Neuron (in vitro differentiated cells): ENCODE measurements at regions not wholly inside any gene's neighbourhood (a gene's known extent, or its start where the extent isn't known, plus 50 kb on each side); places are given as distances from the start of the nearest gene placed in this dataset.

Source experiments
- H2AFZ ChIP-seq: one replicate; pipeline ENCODE4 v1.6.1; 2013; ENCODE audit warnings: low read depth, mild to moderate bottlenecking, inconsistent platforms, low read length, moderate library complexity
- H3K27me3 ChIP-seq: one replicate; pipeline ENCODE4 v1.6.1; 2013; ENCODE audit warnings: low read length; ENCODE audit not compliant: insufficient read depth
- H3K36me3 ChIP-seq: one replicate; pipeline ENCODE4 v1.6.1; 2013; ENCODE audit warnings: low read length; ENCODE audit not compliant: insufficient read depth
- H3K4me1 ChIP-seq: one replicate; pipeline ENCODE4 v1.6.1; 2013; ENCODE audit warnings: low read length; ENCODE audit not compliant: insufficient read depth
- H3K4me3 ChIP-seq: 2 replicates; pipeline ENCODE4 v1.5.1; 2013; ENCODE audit warnings: mild to moderate bottlenecking, low read length, moderate library complexity
- H3K9me3 ChIP-seq: one replicate; pipeline ENCODE4 v1.6.1; 2013; ENCODE audit warnings: low read length

DNA sequence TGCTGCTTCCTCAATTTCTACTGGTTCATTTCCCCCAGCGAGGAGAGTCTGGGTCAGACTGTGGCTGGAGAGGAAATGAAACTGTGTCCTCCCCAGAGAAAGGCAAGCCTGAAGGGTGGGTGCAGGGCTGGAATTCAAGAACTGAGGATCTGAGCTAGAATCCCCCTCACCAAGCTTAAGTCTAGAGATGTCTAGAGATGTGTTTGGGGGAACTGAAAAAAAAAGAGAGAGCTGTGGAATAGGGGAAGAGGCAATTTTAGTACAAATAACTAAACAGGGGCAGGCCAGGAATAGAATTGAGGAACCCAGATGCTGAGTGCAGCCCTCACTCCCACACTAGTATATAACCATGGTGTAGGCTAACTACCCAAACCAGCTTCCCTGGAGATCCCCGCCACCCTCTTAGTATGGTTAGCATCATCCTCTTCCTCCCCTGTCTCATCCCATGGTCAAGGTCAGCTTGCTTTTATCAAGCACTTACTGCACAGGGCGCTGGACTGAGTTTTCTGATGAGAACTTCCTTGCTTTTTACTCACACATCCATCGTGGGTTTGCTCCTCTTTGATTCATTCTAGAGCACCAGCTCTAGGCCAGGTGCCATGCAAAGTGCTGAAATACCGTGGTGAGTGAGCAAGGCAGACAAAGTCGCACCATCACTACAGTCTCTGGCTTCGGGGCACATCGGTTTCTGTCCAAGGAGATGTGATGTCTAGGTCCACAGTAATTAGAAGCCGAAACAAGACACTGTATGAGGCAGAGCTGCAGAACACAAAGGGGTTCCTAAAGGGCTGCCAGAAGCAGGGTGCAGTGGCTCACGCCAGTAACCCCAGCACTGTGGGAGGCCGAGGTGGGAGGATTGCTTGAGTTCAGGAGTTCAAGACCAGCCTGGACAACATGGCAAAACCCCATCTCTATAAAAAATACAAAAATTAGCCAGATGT lies 112.9 kb upstream of the IPO9 start:
- peaks cover 54% of the 10 kb centered on the region for H3K36me3 ChIP-seq
- H3K9me3 ChIP-seq: peaks cover 2% of the 10 kb centered on the region
- H3K4me1 ChIP-seq: no peaks in the 10 kb centered on the region
- no peaks in the 10 kb centered on the region for H3K27me3 ChIP-seq
- H2AFZ ChIP-seq: no peak overlapping the region
- H3K4me3 ChIP-seq: no peak overlapping the region

- Histone ChIP-seq H3K27me3 (no peaks in the 10 kb centered on the region), H3K36me3 (peaks cover 54% of the 10 kb centered on the region), H2AFZ (no peak overlapping the region), H3K4me3 (no peak overlapping the region), H3K4me1 (no peaks in the 10 kb centered on the region), H3K9me3 (peaks cover 2% of the 10 kb centered on the region)
These were observed 112.2 kb upstream of the IPO9 start for GRCh38 chr1:201716742-201717135.

GRCh38 chr1:201717286-201717685 lies 111.7 kb upstream of the IPO9 start:
- Histone ChIP-seq H3K9me3 (peaks cover 2% of the 10 kb centered on the region), H3K27me3 (no peaks in the 10 kb centered on the region), H3K4me1 (no peaks in the 10 kb centered on the region), H3K4me3 (no peak overlapping the region), H3K36me3 (peaks cover 54% of the 10 kb centered on the region), H2AFZ (no peak overlapping the region)

GRCh38 chr1:201718346-201719202 lies 110.4 kb upstream of the IPO9 start:
- Histone ChIP-seq H3K9me3 (peaks cover 2% of the 10 kb centered on the region), H3K27me3 (no peaks in the 10 kb centered on the region), H3K36me3 (peaks cover 50% of the 10 kb centered on the region), H3K4me3 (no peak overlapping the region), H2AFZ (no peak overlapping the region), H3K4me1 (no peaks in the 10 kb centered on the region)

GRCh38 chr1:201719812-201720521 lies 109.0 kb upstream of the IPO9 start:
- Histone ChIP-seq H3K36me3 (peaks cover 42% of the 10 kb centered on the region), H3K4me1 (no peaks in the 10 kb centered on the region), H3K27me3 (no peaks in the 10 kb centered on the region), H3K9me3 (peaks cover 2% of the 10 kb centered on the region), H2AFZ (no peak overlapping the region), H3K4me3 (no peak overlapping the region)

DNA sequence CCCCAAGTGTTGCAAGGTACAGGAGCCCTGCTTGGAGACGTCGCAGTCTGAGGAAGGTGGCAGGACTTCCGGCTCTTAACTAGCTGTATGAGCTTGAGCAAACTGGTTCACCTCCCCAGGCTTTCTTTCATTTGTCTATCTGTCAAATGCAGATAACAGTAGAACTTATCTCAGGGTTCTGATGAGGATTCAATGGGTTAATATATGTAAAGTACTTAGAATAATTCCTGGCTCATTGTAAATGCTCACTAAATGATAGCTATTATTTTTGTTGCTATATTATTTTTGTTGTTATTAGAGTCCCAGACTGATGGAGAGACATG lies 108.5 kb upstream of the IPO9 start:
- H3K36me3 ChIP-seq: peaks cover 39% of the 10 kb centered on the region
- no peak overlapping the region for H3K4me3 ChIP-seq
- no peaks in the 10 kb centered on the region for H3K27me3 ChIP-seq
- H2AFZ ChIP-seq: no peak overlapping the region
- no peaks in the 10 kb centered on the region for H3K4me1 ChIP-seq
- H3K9me3 ChIP-seq: peaks cover 2% of the 10 kb centered on the region

DNA sequence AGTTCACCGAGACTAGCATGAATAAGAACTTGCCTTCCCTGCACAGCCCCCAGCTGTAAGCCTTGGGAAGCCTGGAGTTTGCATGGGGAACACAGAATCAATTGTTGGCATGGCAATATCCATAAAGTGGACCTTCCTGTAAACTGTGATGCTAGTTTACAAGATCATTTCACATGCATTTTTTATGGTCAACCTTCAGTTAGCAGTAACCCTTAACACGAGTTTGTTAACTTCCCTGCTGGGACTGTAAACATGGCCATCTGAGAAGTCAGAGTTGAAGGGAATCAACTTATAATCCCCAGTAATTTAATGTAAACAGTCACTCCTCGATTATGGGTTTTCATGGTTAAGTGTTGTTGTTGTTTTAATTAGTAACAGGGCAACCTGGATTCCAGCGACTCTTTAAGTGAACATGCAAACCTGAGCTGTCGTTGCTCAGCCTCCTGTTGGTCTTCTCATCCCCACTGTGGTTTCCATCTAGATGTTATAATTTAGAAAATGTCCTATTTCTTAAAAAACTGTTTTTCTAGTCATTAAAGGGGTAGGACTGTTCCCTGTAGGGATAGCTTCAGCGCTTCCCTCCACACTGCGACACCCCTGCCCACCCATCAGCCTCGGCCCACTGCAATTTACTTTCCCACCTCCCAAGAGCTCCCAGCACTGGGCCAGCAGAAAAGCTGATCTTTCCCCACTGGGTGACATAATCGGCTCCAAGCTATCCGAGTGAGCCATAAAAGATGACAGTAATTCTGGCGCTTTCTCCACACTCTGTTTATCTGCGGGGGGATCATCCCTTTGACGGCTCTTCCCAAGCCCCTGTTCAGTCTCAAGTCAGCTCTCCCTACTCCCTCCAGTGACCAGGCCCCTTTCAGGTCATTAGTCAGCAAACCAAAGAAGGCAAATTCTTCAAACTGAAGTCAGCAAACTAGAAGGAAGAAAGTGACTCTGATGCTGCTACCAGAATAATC lies 107.6 kb upstream of the IPO9 start:
- Histone ChIP-seq H3K27me3 (no peaks in the 10 kb centered on the region), H3K4me1 (no peaks in the 10 kb centered on the region), H3K9me3 (peaks cover 2% of the 10 kb centered on the region), H2AFZ (no peak overlapping the region), H3K4me3 (no peak overlapping the region), H3K36me3 (peaks cover 31% of the 10 kb centered on the region)

DNA sequence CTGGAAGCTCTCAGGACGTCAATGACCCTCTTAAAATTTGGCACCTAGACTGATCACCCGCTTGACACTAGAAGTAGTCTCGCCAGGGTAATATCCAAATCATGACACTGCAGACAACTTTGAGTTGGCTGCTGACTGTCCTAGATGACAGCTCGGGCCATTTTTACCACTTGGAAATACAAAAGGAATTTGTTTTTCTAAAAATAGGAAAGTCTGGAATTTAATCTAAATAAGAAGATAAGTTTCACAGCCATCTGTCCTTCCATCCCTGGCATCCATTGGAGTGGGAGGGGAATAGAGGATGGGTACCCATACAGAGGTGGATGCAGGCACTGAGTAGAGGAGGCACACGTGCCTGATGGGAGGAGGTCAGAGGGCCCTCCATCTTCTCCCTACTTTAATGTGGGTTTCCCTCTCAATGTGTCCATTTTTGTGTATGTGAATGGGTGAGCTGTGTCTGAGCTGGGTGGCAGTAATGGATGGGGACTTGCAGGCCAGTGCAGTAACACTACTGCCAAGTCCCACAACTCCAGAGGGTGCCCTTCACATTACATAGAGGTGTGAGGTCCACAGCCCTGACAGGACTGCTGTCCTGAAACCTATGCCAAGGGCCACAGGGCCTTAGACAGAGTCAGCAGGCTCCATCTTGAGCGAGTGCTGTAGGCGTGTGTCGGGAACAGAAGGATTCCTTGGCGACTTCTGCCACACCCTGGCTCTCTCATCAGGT lies 104.8 kb upstream of the IPO9 start:
- Histone ChIP-seq H2AFZ (no peak overlapping the region), H3K27me3 (no peaks in the 10 kb centered on the region), H3K4me3 (no peak overlapping the region), H3K4me1 (no peaks in the 10 kb centered on the region), H3K36me3 (peaks cover 9% of the 10 kb centered on the region), H3K9me3 (no peaks in the 10 kb centered on the region)

- Histone ChIP-seq H3K9me3 (no peaks in the 10 kb centered on the region), H3K36me3 (peaks cover 6% of the 10 kb centered on the region), H2AFZ (no peak overlapping the region), H3K27me3 (no peaks in the 10 kb centered on the region), H3K4me1 (no peaks in the 10 kb centered on the region), H3K4me3 (no peak overlapping the region)
These were observed 104.2 kb upstream of the IPO9 start for GRCh38 chr1:201724766-201725118.

DNA sequence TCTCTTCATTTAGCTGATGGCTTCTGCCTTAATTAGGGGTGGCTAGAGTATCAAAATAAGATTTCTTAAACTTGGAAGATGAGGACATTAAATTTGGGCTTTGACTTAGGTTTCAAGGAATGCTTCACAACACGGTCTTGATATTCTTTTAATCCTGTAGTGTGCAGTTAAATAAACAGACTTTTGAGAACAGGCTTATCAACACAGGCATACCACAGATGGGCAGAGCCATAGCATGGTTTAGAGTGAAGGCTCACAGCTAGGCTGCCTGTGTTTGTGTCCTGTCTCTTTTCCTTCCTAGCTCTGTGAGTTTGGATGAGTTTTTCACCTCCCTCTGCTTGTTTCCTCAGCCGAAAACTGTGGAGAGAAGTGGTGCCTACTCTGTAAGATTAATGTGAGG lies 102.3 kb upstream of the IPO9 start:
- H3K4me3 ChIP-seq: no peak overlapping the region
- no peaks in the 10 kb centered on the region for H3K9me3 ChIP-seq
- H3K4me1 ChIP-seq: peaks cover 15% of the 10 kb centered on the region
- no peaks in the 10 kb centered on the region for H3K27me3 ChIP-seq
- no peaks in the 10 kb centered on the region for H3K36me3 ChIP-seq
- H2AFZ ChIP-seq: no peak overlapping the region

DNA sequence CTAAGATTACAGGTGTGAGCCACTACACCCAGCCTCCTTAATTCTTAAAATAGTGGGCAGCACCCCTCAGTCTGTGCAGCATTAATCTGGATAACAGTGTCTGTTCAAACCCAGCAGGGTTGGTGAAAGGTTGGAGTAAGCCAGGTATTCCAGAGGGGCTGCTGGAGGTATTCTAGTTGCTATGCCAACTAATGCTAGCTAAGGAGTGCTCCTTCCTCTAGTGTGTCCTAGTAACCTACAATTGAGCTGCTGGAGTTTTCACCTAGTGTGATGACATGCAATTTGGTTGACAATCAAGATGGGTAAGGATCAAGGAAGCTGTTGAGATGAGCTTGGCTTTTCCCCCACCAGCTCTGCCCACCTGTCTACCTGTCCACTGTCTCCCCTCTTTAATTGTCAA lies 100.2 kb upstream of the IPO9 start:
- Histone ChIP-seq H2AFZ (no peak overlapping the region), H3K36me3 (no peaks in the 10 kb centered on the region), H3K4me3 (no peak overlapping the region)

More for the DNA sequence above, 100.2 kb upstream of the IPO9 start:
- Histone ChIP-seq H3K9me3 (no peaks in the 10 kb centered on the region), H3K4me1 (peaks cover 16% of the 10 kb centered on the region), H3K27me3 (no peaks in the 10 kb centered on the region)
